Mucosa of rectum (tissue), 2 donors: ENCODE measurements at regions not wholly inside any gene's neighbourhood (a gene's known extent, or its start where the extent isn't known, plus 50 kb on each side); places are given as distances from the start of the nearest gene placed in this dataset.

Experiments used
- H3K27ac ChIP-seq, 2 donors: one replicate each; pipeline ENCODE4 v1.7.0; 2013; ENCODE audit warnings: inconsistent platforms in 2 of 2, low read depth in 2 of 2, low read length in 2 of 2
- H3K27me3 ChIP-seq, 2 donors: one replicate each; pipeline ENCODE4 v1.7.0; 2013; ENCODE audit warnings: low read length in 2 of 2; ENCODE audit not compliant: control insufficient read depth in 2 of 2, insufficient read depth in 2 of 2
- H3K36me3 ChIP-seq, 2 donors: one replicate each; pipeline ENCODE4 v1.7.0; 2013; ENCODE audit warnings: low read length in 2 of 2; ENCODE audit not compliant: control insufficient read depth in 2 of 2, insufficient read depth in 2 of 2
- H3K4me1 ChIP-seq, 2 donors: one replicate each; pipeline ENCODE4 v1.7.0; 2013; ENCODE audit warnings: low read length in 2 of 2, mild to moderate bottlenecking in 1 of 2; ENCODE audit not compliant: control insufficient read depth in 2 of 2, insufficient read depth in 2 of 2
- H3K4me3 ChIP-seq, 2 donors: one replicate each; pipeline ENCODE4 v1.7.0; 2013; ENCODE audit warnings: low read length in 2 of 2
- H3K9ac ChIP-seq, 2 donors: one replicate each; pipeline ENCODE4 v1.7.0; 2013; ENCODE audit warnings: low read length in 2 of 2, low read depth in 1 of 2, mild to moderate bottlenecking in 1 of 2
- H3K9me3 ChIP-seq, 2 donors: one replicate each; pipeline ENCODE4 v1.7.0; 2013; ENCODE audit warnings: low read length in 2 of 2; ENCODE audit not compliant: control insufficient read depth in 2 of 2
- donor health status: healthy.
- donor health status: Normal muscosa, but diverticular disease.

DNA sequence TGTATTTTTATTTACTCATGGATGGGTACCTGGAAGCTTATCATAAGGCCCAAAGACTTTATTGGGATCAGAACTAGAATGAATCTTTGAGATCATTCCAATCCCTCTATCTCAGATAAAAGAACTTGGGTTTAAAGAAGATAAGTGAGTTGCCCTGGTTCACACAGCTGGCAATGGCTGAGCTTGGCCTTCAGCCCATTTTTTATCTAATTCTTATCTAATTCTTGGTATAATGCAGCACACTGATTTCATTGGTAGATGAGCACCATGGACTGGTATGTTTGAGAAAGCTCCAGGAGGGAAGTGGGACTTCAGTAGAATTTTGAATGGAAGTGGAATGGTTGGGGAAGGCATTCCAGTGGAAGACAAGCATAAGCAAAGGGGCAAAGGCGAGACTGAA, 558.9 kb downstream of the REEP3 start:
- H3K36me3 ChIP-seq, result no peaks in the 10 kb centered on the region
- no peak overlapping the region for H3K27ac ChIP-seq
- no peak overlapping the region for H3K4me3 ChIP-seq
- no peaks in the 10 kb centered on the region for H3K27me3 ChIP-seq
- no peaks in the 10 kb centered on the region for H3K9me3 ChIP-seq
- peaks cover 4 to 29% of the 10 kb centered on the region in 2 donors for H3K4me1 ChIP-seq
- H3K9ac ChIP-seq, result no peak overlapping the region

GRCh38 chr10:64081947-64082482, 560.8 kb downstream of the REEP3 start:
- Histone ChIP-seq H3K4me3 (no peak overlapping the region), H3K27ac (no peak overlapping the region)

GRCh38 chr10:64086083-64086767, 565.0 kb downstream of the REEP3 start:
- Histone ChIP-seq H3K36me3 (no peaks in the 10 kb centered on the region), H3K4me1 (peaks cover 0 to 11% of the 10 kb centered on the region in 2 donors), H3K27ac (no peak overlapping the region), H3K9me3 (no peaks in the 10 kb centered on the region), H3K9ac (no peak overlapping the region), H3K27me3 (no peaks in the 10 kb centered on the region), H3K4me3 (no peak overlapping the region)

More at GRCh38 chr10:64081947-64082482, 560.8 kb downstream of the REEP3 start:
- H3K27me3 ChIP-seq, result no peaks in the 10 kb centered on the region
- H3K36me3 ChIP-seq, result no peaks in the 10 kb centered on the region
- H3K4me1 ChIP-seq, result peaks cover 4 to 29% of the 10 kb centered on the region in 2 donors
- no peak overlapping the region for H3K9ac ChIP-seq
- H3K9me3 ChIP-seq, result no peaks in the 10 kb centered on the region

GRCh38 chr10:64089648-64090047, 568.4 kb downstream of the REEP3 start:
- Histone ChIP-seq H3K27ac (no peak overlapping the region), H3K4me3 (no peak overlapping the region), H3K36me3 (no peaks in the 10 kb centered on the region), H3K9me3 (no peaks in the 10 kb centered on the region), H3K27me3 (no peaks in the 10 kb centered on the region), H3K4me1 (no peaks in the 10 kb centered on the region), H3K9ac (no peak overlapping the region)

- no peaks in the 10 kb centered on the region for H3K27me3 ChIP-seq
- no peaks in the 10 kb centered on the region for H3K9me3 ChIP-seq
- no peak overlapping the region for H3K9ac ChIP-seq
These were observed 569.7 kb downstream of the REEP3 start for GRCh38 chr10:64090865-64091264.

GRCh38 chr10:64091897-64092296, 570.7 kb downstream of the REEP3 start:
- Histone ChIP-seq H3K9me3 (no peaks in the 10 kb centered on the region), H3K4me1 (no peaks in the 10 kb centered on the region), H3K9ac (no peak overlapping the region), H3K27me3 (no peaks in the 10 kb centered on the region), H3K36me3 (no peaks in the 10 kb centered on the region), H3K4me3 (no peak overlapping the region), H3K27ac (no peak overlapping the region)

More at GRCh38 chr10:64090865-64091264, 569.7 kb downstream of the REEP3 start:
- Histone ChIP-seq H3K36me3 (no peaks in the 10 kb centered on the region), H3K4me1 (no peaks in the 10 kb centered on the region), H3K27ac (no peak overlapping the region), H3K4me3 (no peak overlapping the region)

- Histone ChIP-seq H3K4me1 (no peaks in the 10 kb centered on the region), H3K9me3 (no peaks in the 10 kb centered on the region), H3K27me3 (no peaks in the 10 kb centered on the region), H3K9ac (no peak overlapping the region), H3K4me3 (no peak overlapping the region), H3K36me3 (no peaks in the 10 kb centered on the region), H3K27ac (no peak overlapping the region)
These were observed 572.1 kb downstream of the REEP3 start for GRCh38 chr10:64093304-64093703.

- Histone ChIP-seq H3K9me3 (no peaks in the 10 kb centered on the region), H3K27me3 (no peaks in the 10 kb centered on the region), H3K36me3 (no peaks in the 10 kb centered on the region), H3K27ac (no peak overlapping the region), H3K9ac (no peak overlapping the region), H3K4me3 (no peak overlapping the region), H3K4me1 (no peaks in the 10 kb centered on the region)
These were observed 572.8 kb downstream of the REEP3 start for GRCh38 chr10:64093946-64094535.

GRCh38 chr10:64096941-64097340, 575.7 kb downstream of the REEP3 start:
- Histone ChIP-seq H3K4me1 (no peaks in the 10 kb centered on the region), H3K27me3 (no peaks in the 10 kb centered on the region), H3K27ac (no peak overlapping the region), H3K9ac (no peak overlapping the region), H3K4me3 (no peak overlapping the region), H3K36me3 (no peaks in the 10 kb centered on the region), H3K9me3 (no peaks in the 10 kb centered on the region)

GRCh38 chr10:64097391-64098122, 576.4 kb downstream of the REEP3 start:
- Histone ChIP-seq H3K27ac (no peak overlapping the region), H3K4me1 (no peaks in the 10 kb centered on the region), H3K36me3 (no peaks in the 10 kb centered on the region), H3K9ac (no peak overlapping the region), H3K4me3 (no peak overlapping the region), H3K27me3 (no peaks in the 10 kb centered on the region), H3K9me3 (no peaks in the 10 kb centered on the region)
